ENCODE measurements at regions not wholly inside any gene's neighbourhood (a gene's known extent, or its start where the extent isn't known, plus 50 kb on each side); places are given as distances from the start of the nearest gene placed in this dataset.
"Not testable (repeated sequence)": the region's sequence is repeated elsewhere in the genome, so short reads cannot be mapped to it uniquely, and the experiment has no call there.

GRCh38 chrX:35590210-35590609 lies 207.9 kb upstream of the MAGEB16 start:
- Histone ChIP-seq H3K9me3 (no peaks in the 10 kb centered on the region), H3K27me3 (no peaks in the 10 kb centered on the region), H3K9ac (ENCODE audit: low read depth in 2 of 2, low read length in 2 of 2) (no peak overlapping the region), H3K27ac (no peak overlapping the region), H3K36me3 (no peaks in the 10 kb centered on the region), H3K4me1 (no peaks in the 10 kb centered on the region), H3K4me3 (no peak overlapping the region)
- intact Hi-C loops (cut with DNase I) = no loop called here
- TF ChIP-seq CTCF (IDR thresholded peaks at IDR 0.05) = no peak
- DNase-seq = no peak

GRCh38 chrX:35611562-35611961 lies 186.6 kb upstream of the MAGEB16 start:
- H3K27ac ChIP-seq; H3K9me3 ChIP-seq; H3K4me3 ChIP-seq; intact Hi-C loops (cut with DNase I); H3K4me1 ChIP-seq; H3K36me3 ChIP-seq; DNase-seq; H3K9ac ChIP-seq (ENCODE audit: low read depth in 2 of 2, low read length in 2 of 2); H3K27me3 ChIP-seq: not testable (repeated sequence)

GRCh38 chrX:35617836-35618235 lies 180.3 kb upstream of the MAGEB16 start:
- Histone ChIP-seq H3K27me3 (peaks cover 3% of the 10 kb centered on the region), H3K27ac (no peak overlapping the region), H3K4me1 (no peaks in the 10 kb centered on the region), H3K4me3 (no peak overlapping the region), H3K9me3 (no peaks in the 10 kb centered on the region), H3K9ac (ENCODE audit: low read depth in 2 of 2, low read length in 2 of 2) (no peak overlapping the region), H3K36me3 (no peaks in the 10 kb centered on the region)
- intact Hi-C loops (cut with DNase I) = no loop called here
- no peak for TF ChIP-seq CTCF (IDR thresholded peaks at IDR 0.05)
- DNase-seq = no peak

GRCh38 chrX:35622040-35622439 lies 176.1 kb upstream of the MAGEB16 start:
- DNase-seq = no peak
- Histone ChIP-seq H3K27me3 (peaks cover 3% of the 10 kb centered on the region), H3K9ac (ENCODE audit: low read depth in 2 of 2, low read length in 2 of 2) (no peak overlapping the region), H3K4me3 (no peak overlapping the region), H3K36me3 (no peaks in the 10 kb centered on the region), H3K9me3 (no peaks in the 10 kb centered on the region), H3K27ac (no peak overlapping the region), H3K4me1 (no peaks in the 10 kb centered on the region)
- intact Hi-C loops (cut with DNase I) = no loop called here
- no peak for TF ChIP-seq CTCF (IDR thresholded peaks at IDR 0.05)

- intact Hi-C loops (cut with DNase I) = no loop called here
- Histone ChIP-seq H3K36me3 (no peaks in the 10 kb centered on the region), H3K4me1 (no peaks in the 10 kb centered on the region), H3K9ac (ENCODE audit: low read depth in 2 of 2, low read length in 2 of 2) (no peak overlapping the region), H3K9me3 (no peaks in the 10 kb centered on the region), H3K27ac (no peak overlapping the region), H3K4me3 (no peak overlapping the region), H3K27me3 (peaks cover 3% of the 10 kb centered on the region)
- TF ChIP-seq CTCF (IDR thresholded peaks at IDR 0.05) = no peak
- DNase-seq = no peak
Measured at GRCh38 chrX:35622601-35623000, 175.5 kb upstream of the MAGEB16 start.

GRCh38 chrX:35625714-35626113 lies 172.4 kb upstream of the MAGEB16 start:
- intact Hi-C loops (cut with DNase I) = no loop called here
- TF ChIP-seq CTCF (IDR thresholded peaks at IDR 0.05) = no peak
- H3K36me3 ChIP-seq = no peaks in the 10 kb centered on the region
- DNase-seq = no peak
- H3K4me3 ChIP-seq = no peak overlapping the region
- H3K27me3 ChIP-seq = peaks cover 3% of the 10 kb centered on the region
- no peaks in the 10 kb centered on the region for H3K4me1 ChIP-seq
- H3K9ac ChIP-seq (ENCODE audit: low read depth in 2 of 2, low read length in 2 of 2) = no peak overlapping the region
- H3K27ac ChIP-seq = no peak overlapping the region
- no peaks in the 10 kb centered on the region for H3K9me3 ChIP-seq

Data from colonic mucosa (tissue), 4 donors.